ENCODE measurements at regions not wholly inside any gene's neighbourhood (a gene's known extent, or its start where the extent isn't known, plus 50 kb on each side); places are given as distances from the start of the nearest gene placed in this dataset.
"Not testable (repeated sequence)": the region's sequence is repeated elsewhere in the genome, so short reads cannot be mapped to it uniquely, and the experiment has no call there.

DNA sequence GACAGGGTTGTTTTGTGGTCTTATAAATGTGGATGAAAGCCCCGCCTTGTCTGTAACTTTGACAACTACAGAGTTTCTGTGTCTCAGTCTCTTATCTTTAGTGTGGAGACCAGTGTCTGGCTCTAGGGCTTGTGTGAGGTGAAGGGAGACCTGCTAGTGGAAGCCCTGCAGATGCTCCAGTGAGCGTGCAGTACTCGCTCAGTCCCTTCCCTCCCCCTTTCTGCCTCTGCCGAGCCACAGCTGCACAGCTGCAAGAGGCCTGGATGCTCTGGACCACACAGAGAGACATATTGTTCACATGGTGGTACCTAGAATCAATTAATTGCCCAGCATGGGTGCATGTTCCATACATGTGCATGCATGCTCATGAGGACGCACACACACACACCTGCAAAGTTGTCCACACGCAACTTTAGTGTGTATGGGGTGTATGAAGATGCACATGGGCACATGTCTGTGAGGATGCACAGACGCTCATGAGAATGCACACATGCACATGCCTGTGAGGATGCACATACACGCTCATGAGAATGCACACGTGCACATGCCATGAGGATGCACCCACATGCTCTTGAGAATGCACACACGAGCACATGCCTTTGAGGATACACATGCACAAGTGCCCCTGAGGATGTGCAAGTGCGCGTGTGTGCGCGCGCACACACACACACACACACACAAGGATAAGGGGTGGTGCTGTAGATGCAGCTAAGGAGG is 282.1 kb upstream of the HS6ST1 start:
- Histone ChIP-seq H3K4me3 (ENCODE audit: low read depth in 1 of 5, low read length in 5 of 5) (no peak overlapping the region), H3K27ac (ENCODE audit: low read depth, low read length) (no peak overlapping the region), H3K9ac (ENCODE audit: low read length in 5 of 5) (no peak overlapping the region), H3K27me3 (ENCODE audit: control insufficient read depth in 5 of 5, insufficient read depth in 4 of 5, low read length in 5 of 5) (no peaks in the 10 kb centered on the region), H3K4me1 (ENCODE audit: control insufficient read depth in 5 of 5, insufficient read depth in 5 of 5, low read length in 5 of 5) (peaks cover 0 to 12% (median 6%) of the 10 kb centered on the region in 5 donors), H3K9me3 (ENCODE audit: control insufficient read depth in 5 of 5, low read length in 5 of 5) (no peaks in the 10 kb centered on the region), H3K36me3 (ENCODE audit: control insufficient read depth in 5 of 5, insufficient read depth in 5 of 5, low read length in 5 of 5) (no peaks in the 10 kb centered on the region)

DNA sequence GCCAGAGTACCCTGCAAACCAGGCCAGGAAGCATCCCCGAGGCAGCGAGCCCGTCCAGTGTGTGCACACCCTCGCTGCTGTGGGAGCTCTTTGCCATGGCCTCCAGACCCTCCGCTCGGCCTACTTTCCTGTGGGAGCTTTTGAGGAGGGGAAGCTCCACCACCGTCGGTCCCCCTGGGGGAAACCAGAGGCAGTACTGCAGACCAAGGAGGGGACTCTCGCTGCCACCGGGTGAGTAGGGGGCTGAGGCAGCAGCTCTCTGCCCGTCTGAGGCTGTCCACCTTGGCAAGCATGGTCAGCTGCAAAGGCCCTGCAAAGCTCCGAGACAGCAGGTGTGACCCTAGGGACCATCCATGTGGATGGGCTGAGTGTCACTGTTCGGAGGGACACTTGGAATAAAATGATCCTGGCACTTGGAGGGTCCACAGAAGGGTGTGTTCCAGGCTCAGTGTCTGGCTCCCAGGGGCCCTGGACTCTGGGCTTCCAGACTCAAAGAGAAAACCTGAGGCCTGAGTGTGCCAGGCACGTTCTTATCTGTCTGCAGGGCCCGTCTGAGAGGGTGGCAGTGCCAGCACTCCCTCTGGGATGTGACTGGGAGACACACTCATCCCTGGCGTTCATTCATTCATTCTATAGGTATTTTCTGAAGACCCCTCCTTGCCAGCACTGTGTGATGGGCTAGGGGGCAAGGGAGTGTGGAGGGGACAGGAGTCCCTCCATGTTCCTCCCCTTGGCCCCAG is 282.8 kb upstream of the HS6ST1 start:
- H3K4me3 ChIP-seq (ENCODE audit: low read depth in 1 of 5, low read length in 5 of 5) = no peak overlapping the region
- H3K9me3 ChIP-seq (ENCODE audit: control insufficient read depth in 5 of 5, low read length in 5 of 5) = no peaks in the 10 kb centered on the region
- H3K36me3 ChIP-seq (ENCODE audit: control insufficient read depth in 5 of 5, insufficient read depth in 5 of 5, low read length in 5 of 5) = no peaks in the 10 kb centered on the region
- H3K9ac ChIP-seq (ENCODE audit: low read length in 5 of 5) = no peak overlapping the region
- H3K27me3 ChIP-seq (ENCODE audit: control insufficient read depth in 5 of 5, insufficient read depth in 4 of 5, low read length in 5 of 5) = no peaks in the 10 kb centered on the region
- peaks cover 0 to 8% (median 0%) of the 10 kb centered on the region in 5 donors for H3K4me1 ChIP-seq (ENCODE audit: control insufficient read depth in 5 of 5, insufficient read depth in 5 of 5, low read length in 5 of 5)
- H3K27ac ChIP-seq (ENCODE audit: low read depth, low read length) = no peak overlapping the region

DNA sequence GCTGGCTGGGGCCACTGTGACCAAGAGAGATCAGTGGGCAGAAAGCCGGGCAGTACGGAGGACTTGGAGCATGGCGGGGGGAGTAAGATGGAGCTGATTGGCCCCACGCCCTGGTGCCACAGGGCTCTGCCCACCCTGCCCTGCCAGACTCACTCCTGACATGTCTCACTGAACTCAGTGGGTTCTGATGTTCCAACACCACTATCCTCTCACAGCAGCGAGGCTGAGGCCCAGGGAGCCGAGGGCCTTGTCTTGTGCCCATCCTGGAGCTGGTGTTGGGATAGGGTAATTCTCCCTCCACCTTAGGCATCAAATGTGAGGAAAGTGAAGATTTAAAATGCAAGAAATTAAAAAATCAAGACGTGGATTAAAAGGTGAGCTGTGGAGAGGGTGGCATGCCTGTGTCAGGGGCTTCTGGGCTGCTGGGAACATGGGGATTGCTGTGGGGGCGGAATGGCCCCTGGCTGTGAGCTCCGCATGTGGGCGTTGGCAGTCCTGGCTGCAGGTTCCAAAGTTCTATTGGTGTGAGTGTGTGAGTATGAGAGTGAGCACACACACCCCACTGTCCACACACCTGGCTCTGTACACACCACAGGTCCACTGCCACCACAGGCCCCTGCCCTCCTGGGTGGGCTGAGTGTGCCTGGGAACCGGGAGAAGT is 283.5 kb upstream of the HS6ST1 start:
- Histone ChIP-seq H3K4me3 (ENCODE audit: low read depth in 1 of 5, low read length in 5 of 5) (no peak overlapping the region), H3K9ac (ENCODE audit: low read length in 5 of 5) (no peak overlapping the region), H3K27me3 (ENCODE audit: control insufficient read depth in 5 of 5, insufficient read depth in 4 of 5, low read length in 5 of 5) (no peaks in the 10 kb centered on the region), H3K36me3 (ENCODE audit: control insufficient read depth in 5 of 5, insufficient read depth in 5 of 5, low read length in 5 of 5) (no peaks in the 10 kb centered on the region), H3K27ac (ENCODE audit: low read depth, low read length) (no peak overlapping the region), H3K9me3 (ENCODE audit: control insufficient read depth in 5 of 5, low read length in 5 of 5) (no peaks in the 10 kb centered on the region), H3K4me1 (ENCODE audit: control insufficient read depth in 5 of 5, insufficient read depth in 5 of 5, low read length in 5 of 5) (peaks cover 0 to 9% (median 0%) of the 10 kb centered on the region in 5 donors)

DNA sequence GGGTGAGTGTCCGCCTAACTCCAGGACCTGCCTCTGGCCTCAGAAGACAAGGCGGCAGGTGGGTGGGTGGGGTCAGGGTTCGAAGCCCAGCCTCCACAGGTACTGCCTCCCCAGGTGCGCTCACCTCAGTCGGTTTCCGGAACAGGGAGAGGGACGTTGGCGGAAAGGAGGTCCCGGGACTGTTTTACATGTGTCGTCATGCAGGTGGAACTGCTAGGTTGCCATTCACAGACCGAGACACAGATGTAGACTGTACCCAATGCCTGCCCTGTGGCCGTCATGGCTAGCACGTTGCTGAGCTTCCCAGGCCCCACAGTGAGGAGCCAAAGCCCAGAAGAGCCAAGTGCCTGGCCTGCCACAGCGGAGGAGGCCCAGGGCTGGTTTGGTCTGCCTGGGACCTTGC is 284.0 kb upstream of the HS6ST1 start:
- Histone ChIP-seq H3K4me3 (ENCODE audit: low read depth in 1 of 5, low read length in 5 of 5) (no peak overlapping the region), H3K9ac (ENCODE audit: low read length in 5 of 5) (no peak overlapping the region), H3K9me3 (ENCODE audit: control insufficient read depth in 5 of 5, low read length in 5 of 5) (no peaks in the 10 kb centered on the region), H3K27ac (ENCODE audit: low read depth, low read length) (no peak overlapping the region), H3K36me3 (ENCODE audit: control insufficient read depth in 5 of 5, insufficient read depth in 5 of 5, low read length in 5 of 5) (no peaks in the 10 kb centered on the region), H3K4me1 (ENCODE audit: control insufficient read depth in 5 of 5, insufficient read depth in 5 of 5, low read length in 5 of 5) (peaks cover 0 to 14% (median 4%) of the 10 kb centered on the region in 5 donors), H3K27me3 (ENCODE audit: control insufficient read depth in 5 of 5, insufficient read depth in 4 of 5, low read length in 5 of 5) (no peaks in the 10 kb centered on the region)

DNA sequence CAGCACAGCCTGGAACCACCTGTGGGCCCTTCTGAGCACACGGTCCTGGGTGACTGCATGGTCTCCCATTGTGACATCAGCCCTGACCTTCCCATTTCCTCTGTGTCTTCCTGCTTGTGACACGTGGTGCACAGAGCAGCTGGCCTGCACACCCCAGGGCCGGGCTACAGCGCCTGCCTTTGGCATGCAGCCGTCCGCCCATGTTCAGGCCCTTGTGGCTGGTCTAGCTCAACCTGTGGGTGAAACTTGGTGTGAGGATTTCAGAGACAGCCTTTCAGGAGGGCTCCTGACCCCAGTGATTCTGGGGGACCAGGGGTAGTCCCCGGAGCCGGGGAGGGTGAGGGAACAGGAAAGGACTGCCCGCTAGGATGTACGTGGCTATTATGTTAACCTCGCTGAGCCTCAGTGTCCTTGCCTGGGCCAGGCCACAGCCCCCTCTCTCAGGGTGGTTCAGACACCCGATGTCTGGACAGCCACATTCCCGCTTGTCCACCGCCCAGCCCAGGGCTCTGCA is 284.8 kb upstream of the HS6ST1 start:
- Histone ChIP-seq H3K36me3 (ENCODE audit: control insufficient read depth in 5 of 5, insufficient read depth in 5 of 5, low read length in 5 of 5) (no peaks in the 10 kb centered on the region), H3K27ac (ENCODE audit: low read depth, low read length) (no peak overlapping the region), H3K4me1 (ENCODE audit: control insufficient read depth in 5 of 5, insufficient read depth in 5 of 5, low read length in 5 of 5) (peaks cover 0 to 19% (median 10%) of the 10 kb centered on the region in 5 donors), H3K27me3 (ENCODE audit: control insufficient read depth in 5 of 5, insufficient read depth in 4 of 5, low read length in 5 of 5) (no peaks in the 10 kb centered on the region), H3K4me3 (ENCODE audit: low read depth in 1 of 5, low read length in 5 of 5) (no peak overlapping the region), H3K9me3 (ENCODE audit: control insufficient read depth in 5 of 5, low read length in 5 of 5) (no peaks in the 10 kb centered on the region), H3K9ac (ENCODE audit: low read length in 5 of 5) (no peak overlapping the region)

DNA sequence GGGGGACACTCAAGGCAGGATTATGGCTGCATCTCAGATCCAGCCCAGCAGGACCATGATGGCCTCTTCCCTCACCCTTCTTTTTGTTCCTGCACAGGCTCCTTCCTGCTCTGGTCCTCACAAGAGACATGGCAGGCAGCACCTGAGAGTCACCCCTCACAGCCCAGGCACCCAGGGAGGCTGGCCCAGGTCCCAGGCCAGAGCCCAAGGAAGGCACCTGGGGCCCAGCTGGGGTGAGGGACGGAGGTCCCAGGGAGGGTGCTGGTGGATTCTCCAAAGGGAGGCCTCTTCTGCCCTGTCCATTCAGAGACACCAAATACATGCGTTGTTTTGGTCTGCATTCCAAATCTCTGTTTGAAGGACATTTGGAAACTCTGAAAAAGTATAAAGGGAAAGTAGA is 285.4 kb upstream of the HS6ST1 start:
- no peak overlapping the region for H3K9ac ChIP-seq (ENCODE audit: low read length in 5 of 5)
- no peak overlapping the region for H3K27ac ChIP-seq (ENCODE audit: low read depth, low read length)
- H3K27me3 ChIP-seq (ENCODE audit: control insufficient read depth in 5 of 5, insufficient read depth in 4 of 5, low read length in 5 of 5) = no peaks in the 10 kb centered on the region
- H3K4me3 ChIP-seq (ENCODE audit: low read depth in 1 of 5, low read length in 5 of 5) = no peak overlapping the region
- peaks cover 0 to 19% (median 12%) of the 10 kb centered on the region in 5 donors for H3K4me1 ChIP-seq (ENCODE audit: control insufficient read depth in 5 of 5, insufficient read depth in 5 of 5, low read length in 5 of 5)
- H3K36me3 ChIP-seq (ENCODE audit: control insufficient read depth in 5 of 5, insufficient read depth in 5 of 5, low read length in 5 of 5) = no peaks in the 10 kb centered on the region
- no peaks in the 10 kb centered on the region for H3K9me3 ChIP-seq (ENCODE audit: control insufficient read depth in 5 of 5, low read length in 5 of 5)

DNA sequence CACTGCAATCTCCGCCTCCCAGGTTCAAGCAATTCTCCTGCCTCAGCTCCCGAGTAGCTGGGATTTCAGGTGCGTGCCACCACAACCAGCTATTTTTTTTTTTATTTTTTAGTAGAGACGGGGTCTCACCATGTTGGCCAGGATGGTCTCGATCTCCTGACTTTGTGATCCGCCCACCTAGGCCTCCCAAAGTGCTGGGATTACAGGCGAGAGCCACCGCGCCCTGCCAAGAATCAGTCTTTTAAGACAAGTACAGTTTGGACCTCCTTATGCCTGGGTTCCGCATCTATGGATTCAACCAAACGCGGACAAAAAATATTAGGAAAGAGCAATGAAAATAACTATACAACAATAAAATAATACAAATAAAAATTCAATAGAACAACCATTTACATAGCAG is 285.9 kb upstream of the HS6ST1 start:
- not testable (repeated sequence) for H3K27ac ChIP-seq (ENCODE audit: low read depth, low read length); H3K9me3 ChIP-seq (ENCODE audit: control insufficient read depth in 5 of 5, low read length in 5 of 5); H3K27me3 ChIP-seq (ENCODE audit: control insufficient read depth in 5 of 5, insufficient read depth in 4 of 5, low read length in 5 of 5); H3K9ac ChIP-seq (ENCODE audit: low read length in 5 of 5); H3K4me3 ChIP-seq (ENCODE audit: low read depth in 1 of 5, low read length in 5 of 5); H3K36me3 ChIP-seq (ENCODE audit: control insufficient read depth in 5 of 5, insufficient read depth in 5 of 5, low read length in 5 of 5)
- H3K4me1 ChIP-seq (ENCODE audit: control insufficient read depth in 5 of 5, insufficient read depth in 5 of 5, low read length in 5 of 5) = peaks cover 0 to 19% (median 12%) of the 10 kb centered on the region in 5 donors

DNA sequence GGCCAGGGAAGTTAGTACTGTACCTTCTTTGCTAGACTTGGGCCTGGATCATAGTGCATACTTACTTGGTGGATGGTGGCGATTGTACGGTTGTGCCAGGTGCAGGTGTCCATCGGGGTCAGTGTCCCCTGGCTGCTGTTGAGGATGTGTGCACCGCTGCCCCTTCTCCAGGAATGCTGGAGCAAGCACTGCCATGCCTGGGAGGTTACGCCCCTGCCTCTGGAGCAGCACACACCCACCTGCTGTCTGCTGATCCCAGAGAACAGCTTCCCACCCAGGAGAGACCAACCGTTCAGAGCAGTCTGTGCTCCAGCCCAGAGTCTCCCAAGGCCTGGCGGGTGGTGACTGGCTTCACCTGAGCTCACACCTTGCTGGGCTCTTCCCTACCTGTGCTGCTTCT is 286.8 kb upstream of the HS6ST1 start:
- no peaks in the 10 kb centered on the region for H3K27me3 ChIP-seq (ENCODE audit: control insufficient read depth in 5 of 5, insufficient read depth in 4 of 5, low read length in 5 of 5)
- H3K4me1 ChIP-seq (ENCODE audit: control insufficient read depth in 5 of 5, insufficient read depth in 5 of 5, low read length in 5 of 5) = peaks cover 0 to 19% (median 12%) of the 10 kb centered on the region in 5 donors
- H3K4me3 ChIP-seq (ENCODE audit: low read depth in 1 of 5, low read length in 5 of 5) = no peak overlapping the region
- no peak overlapping the region for H3K9ac ChIP-seq (ENCODE audit: low read length in 5 of 5)
- no peak overlapping the region for H3K27ac ChIP-seq (ENCODE audit: low read depth, low read length)
- H3K36me3 ChIP-seq (ENCODE audit: control insufficient read depth in 5 of 5, insufficient read depth in 5 of 5, low read length in 5 of 5) = no peaks in the 10 kb centered on the region
- H3K9me3 ChIP-seq (ENCODE audit: control insufficient read depth in 5 of 5, low read length in 5 of 5) = no peaks in the 10 kb centered on the region

DNA sequence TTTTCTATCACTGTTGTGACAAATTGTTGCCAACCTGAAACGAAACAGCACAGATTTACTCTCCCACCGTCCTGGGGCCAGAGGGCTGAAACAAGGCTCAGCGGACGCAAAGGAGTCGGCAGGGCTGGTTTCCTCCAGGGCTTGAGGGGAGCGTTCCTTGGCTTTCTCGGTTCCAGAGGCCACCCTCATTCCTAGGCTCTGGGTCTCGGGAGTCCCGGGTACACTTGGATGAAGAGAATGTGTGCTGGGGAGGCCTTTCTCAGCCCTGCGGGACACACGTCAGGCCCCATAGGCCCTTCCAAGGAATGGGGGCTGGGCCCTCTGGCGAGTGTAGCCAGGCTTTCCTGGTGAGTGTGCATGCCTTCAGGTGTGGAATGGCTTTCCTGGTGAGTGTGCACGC is 287.3 kb upstream of the HS6ST1 start:
- no peaks in the 10 kb centered on the region for H3K9me3 ChIP-seq (ENCODE audit: control insufficient read depth in 5 of 5, low read length in 5 of 5)
- no peak overlapping the region for H3K9ac ChIP-seq (ENCODE audit: low read length in 5 of 5)
- no peaks in the 10 kb centered on the region for H3K27me3 ChIP-seq (ENCODE audit: control insufficient read depth in 5 of 5, insufficient read depth in 4 of 5, low read length in 5 of 5)
- no peaks in the 10 kb centered on the region for H3K36me3 ChIP-seq (ENCODE audit: control insufficient read depth in 5 of 5, insufficient read depth in 5 of 5, low read length in 5 of 5)
- H3K27ac ChIP-seq (ENCODE audit: low read depth, low read length) = no peak overlapping the region
- peaks cover 0 to 19% (median 12%) of the 10 kb centered on the region in 5 donors for H3K4me1 ChIP-seq (ENCODE audit: control insufficient read depth in 5 of 5, insufficient read depth in 5 of 5, low read length in 5 of 5)
- H3K4me3 ChIP-seq (ENCODE audit: low read depth in 1 of 5, low read length in 5 of 5) = no peak overlapping the region

DNA sequence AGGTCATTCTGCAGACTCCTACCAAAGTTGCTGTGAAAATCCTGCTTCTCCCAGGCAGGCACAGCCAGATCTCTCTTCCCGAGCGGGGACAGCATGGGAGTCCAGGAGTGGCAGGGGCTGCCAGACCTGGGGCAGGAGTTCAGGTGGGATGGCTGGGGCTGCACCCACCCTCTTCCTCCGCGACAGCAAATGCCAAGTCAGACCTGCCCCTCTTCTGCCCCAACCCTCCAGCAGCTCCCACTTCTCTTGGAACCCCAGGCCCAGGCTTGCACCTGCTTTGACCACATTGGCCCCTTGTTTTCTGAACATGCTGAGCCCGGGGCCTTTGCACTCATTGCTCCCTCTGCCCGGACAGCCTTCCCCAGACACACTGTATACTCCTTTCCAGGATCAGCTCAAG is 288.2 kb upstream of the HS6ST1 start:
- no peaks in the 10 kb centered on the region for H3K27me3 ChIP-seq (ENCODE audit: control insufficient read depth in 5 of 5, insufficient read depth in 4 of 5, low read length in 5 of 5)
- H3K9ac ChIP-seq (ENCODE audit: low read length in 5 of 5) = no peak overlapping the region
- no peak overlapping the region for H3K27ac ChIP-seq (ENCODE audit: low read depth, low read length)

More for the DNA sequence above, 288.2 kb upstream of the HS6ST1 start:
- H3K4me3 ChIP-seq (ENCODE audit: low read depth in 1 of 5, low read length in 5 of 5) = no peak overlapping the region
- H3K36me3 ChIP-seq (ENCODE audit: control insufficient read depth in 5 of 5, insufficient read depth in 5 of 5, low read length in 5 of 5) = no peaks in the 10 kb centered on the region
- no peaks in the 10 kb centered on the region for H3K9me3 ChIP-seq (ENCODE audit: control insufficient read depth in 5 of 5, low read length in 5 of 5)
- peaks cover 0 to 19% (median 12%) of the 10 kb centered on the region in 5 donors for H3K4me1 ChIP-seq (ENCODE audit: control insufficient read depth in 5 of 5, insufficient read depth in 5 of 5, low read length in 5 of 5)
